GM21529 (cell line): ENCODE measurements at regions not wholly inside any gene's neighbourhood (a gene's known extent, or its start where the extent isn't known, plus 50 kb on each side); places are given as distances from the start of the nearest gene placed in this dataset.

ENCODE experiments used
- ATAC-seq: cut with Tn5 transposase; IDR thresholded peaks from one replicate; pipeline ENCODE4 v1.9.1; 2021; ENCODE audit not compliant: unreplicated experiment

DNA sequence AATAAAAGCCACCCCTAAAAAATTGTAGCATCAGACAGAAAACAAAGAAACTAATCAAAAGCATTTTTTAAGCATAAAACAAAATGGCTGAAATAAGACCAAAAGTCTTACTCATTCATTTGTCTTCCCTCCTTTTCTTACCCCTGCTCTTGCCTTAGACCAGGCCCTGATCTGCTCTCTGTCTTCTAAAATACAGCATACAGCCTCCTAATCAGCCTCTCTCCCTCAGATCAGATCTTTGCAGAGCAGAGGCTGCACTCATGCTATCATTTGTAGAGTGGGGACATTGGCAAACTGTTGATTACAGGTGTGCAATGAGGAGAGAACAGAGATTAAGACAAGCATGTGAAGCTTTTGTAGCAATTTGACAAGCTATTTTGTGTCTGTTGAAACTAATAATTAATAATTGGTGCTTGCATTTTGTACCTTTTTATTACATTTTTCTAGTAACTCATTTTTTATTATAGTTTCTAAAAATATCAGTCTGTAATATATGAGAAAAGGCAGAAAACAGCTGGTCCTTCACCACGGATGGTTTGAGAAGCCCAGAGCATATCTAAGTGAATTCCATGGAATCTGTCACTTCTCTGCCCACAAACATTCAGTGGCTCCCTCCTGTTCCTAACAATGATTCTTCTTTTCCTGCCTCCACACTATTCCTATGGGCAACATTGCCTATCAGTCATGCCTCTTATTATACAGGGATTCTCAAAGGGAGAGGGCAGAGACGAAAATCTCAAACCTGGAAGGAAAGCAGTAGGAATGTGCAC is 286.2 kb upstream of the STT3B start:
- ATAC-seq, result no peak

DNA sequence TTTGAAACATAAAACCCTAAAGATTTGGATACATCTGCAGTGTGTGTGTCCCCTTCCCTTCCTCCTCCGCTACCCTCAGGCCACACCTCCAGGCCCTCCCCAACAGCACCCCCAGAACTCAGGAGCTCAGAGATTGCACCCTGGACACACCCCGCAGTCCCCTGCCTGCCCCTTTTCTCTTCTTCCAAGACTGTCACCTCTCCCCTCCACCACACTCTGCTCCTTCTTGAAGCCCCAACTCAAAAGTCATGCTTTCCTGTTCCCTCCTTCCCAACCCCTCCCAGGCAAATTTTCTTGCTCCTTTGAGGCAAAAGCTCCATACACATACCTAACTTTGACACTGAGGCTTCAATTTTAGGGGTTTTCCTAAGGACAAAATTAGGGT is 285.7 kb upstream of the STT3B start:
- ATAC-seq, result no peak

DNA sequence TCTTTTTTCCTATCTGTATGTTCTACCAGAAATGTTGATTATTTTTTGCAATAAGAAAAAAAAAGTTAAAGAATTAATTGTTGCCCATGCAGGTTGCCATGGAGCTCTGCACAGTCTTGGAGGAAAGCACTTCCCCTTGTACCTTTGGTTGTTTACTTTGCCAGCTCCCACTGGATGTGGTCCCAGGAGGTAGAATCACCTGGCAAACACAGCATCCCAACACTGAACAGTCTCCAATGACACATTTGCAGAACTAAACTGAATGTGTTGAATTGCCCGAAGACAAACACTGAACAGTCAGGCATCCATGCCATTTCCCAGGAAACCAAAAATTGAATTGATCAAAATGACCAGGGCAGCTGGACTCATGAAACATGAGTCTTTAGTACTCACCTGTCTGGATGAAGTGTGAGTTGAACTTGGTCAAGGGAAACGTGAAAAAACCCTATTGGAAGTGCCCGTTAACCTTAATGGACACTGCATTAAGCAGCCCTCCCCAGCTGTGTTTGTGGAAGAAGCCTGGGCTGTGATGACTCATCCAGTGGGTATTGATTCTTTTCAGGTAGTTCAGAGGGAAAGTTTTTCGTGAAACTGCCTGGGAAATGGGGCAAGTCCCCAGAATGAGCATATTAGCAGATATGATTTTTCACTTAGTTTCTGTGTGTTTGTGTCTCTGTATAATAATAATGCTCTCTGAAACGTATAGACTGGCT is 284.7 kb upstream of the STT3B start:
- ATAC-seq, result peak; percentile 56

DNA sequence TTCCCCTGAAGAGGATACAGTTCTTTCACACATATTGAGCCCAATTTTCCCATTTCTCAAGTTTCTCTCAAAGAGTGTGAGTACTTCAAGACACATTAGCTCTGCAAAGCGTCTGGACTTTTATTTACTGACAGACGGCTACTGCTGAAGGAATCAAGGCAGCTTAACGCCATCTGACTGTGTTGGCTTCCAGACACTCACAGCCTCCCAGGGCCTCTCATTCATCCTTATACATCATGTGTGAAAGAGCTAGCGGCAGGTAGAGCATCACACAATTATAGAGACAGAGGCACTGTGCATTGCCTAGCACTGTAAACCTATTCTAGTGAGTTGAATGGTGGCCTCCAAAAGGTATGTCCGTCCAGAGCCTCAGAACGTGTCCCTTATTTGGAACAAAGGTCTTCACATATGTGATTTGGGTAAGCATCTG is 284.1 kb upstream of the STT3B start:
- no peak for ATAC-seq

DNA sequence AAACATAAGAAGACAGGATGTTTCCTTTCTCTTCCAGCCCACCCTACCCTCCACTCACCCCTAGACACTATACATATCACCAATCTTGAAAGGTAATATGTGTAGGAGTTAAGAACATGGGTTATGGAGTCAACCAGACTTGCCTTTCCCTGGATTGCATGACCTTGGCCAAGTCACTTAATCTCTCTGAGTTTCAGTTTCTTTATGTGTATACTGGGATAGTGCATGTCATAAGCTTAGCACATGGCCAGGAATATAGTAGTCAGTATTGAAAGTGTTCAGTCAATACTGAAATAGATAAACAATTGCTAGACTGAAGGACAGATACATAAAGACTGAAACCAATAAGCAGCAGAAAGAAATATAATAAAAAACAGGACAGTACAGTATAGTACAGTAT is 283.2 kb upstream of the STT3B start:
- no peak for ATAC-seq

DNA sequence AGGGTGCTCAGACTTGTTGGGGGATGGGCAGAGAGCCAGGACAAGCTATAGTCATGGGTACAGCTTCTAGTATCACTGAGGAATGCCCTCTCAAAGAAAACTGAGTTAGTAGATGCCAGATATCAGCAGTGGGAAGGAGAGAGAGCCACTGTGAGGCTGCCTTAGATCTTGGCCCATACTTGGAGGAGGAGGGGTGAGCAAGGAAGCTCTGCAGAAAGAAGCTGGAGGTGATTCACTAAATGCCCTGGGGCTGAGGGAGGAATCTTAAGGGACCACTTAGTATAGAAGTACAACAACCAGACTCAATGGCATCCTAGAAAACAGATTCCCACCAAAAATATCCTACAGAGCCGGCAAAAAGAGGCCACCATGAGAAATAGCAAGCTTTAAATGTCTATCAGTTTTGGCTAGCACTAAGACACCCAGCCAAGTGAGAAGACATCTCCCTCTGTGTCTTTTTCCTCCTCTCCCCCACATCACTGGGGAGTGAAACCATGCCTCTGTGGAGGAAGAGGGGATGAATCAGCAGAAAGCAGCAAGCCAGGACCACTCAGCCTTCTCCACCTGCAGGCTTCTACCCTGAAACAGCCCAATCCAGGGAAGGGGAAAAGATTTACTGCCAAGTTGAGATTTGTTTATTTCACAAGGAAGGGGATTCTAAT is 282.5 kb upstream of the STT3B start:
- no peak for ATAC-seq

DNA sequence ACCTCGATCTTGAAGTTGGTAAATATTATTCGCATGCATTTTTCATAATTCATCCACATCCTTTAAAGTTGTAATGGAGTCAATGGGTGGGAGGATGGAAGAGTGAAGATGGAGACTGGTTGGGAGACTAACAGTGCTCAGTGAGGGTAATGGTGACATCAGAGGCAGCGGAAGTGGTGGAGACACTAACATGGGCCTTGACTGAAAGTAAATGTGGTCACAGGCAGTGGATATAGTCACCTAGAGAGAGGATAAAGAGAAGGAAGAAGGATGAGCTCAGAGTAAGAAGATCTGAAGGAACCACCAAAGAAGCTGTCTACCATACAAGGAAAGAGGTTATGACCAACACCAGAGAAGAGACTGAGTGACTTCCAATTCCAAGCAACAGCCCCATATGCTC is 281.6 kb upstream of the STT3B start:
- ATAC-seq, result no peak

DNA sequence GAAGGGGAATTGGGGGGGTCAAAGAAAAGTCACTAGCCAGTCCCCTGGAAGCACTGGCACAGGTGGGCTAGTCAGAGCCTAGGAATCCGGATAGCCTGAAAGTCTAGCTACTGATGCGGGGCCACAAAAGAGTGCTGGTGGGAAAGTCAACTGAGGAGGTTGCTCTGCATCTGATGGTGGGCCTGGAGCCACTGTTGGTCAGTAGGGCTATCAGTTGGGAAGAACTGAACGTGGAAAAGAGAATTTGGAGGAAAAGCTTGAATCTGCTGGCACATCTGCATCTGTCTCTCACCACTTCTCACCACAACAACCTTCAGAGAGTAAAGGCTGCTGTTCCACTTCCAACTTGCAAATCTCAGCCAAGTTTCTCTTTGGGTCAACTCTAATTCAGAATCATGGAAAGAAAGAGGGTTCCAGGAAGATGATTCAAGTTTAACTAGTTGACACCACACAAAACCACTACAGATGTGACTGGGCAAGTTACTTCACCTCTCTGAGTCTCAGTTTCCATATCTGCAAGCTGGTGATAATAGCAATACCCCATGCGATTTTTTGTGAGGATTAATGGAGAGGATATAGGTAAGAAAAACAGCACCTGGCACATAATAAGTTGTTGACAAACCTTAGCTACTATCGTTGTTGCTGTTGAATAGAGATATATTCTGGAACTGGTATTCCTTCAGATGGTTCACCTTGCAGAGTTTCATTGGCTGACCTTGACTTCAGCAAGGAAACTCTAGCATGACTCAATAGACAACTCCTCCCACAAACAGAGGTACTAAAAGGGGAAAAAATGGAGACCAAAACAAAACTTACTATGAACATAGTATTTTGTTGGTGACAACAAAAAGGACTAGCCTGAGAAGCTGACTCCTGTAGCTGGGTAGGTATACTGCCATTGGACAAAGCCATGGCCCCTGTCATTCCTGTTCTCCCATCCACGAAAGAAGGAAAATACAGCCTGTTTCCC is 280.2 kb upstream of the STT3B start:
- peak; percentile 34 for ATAC-seq

DNA sequence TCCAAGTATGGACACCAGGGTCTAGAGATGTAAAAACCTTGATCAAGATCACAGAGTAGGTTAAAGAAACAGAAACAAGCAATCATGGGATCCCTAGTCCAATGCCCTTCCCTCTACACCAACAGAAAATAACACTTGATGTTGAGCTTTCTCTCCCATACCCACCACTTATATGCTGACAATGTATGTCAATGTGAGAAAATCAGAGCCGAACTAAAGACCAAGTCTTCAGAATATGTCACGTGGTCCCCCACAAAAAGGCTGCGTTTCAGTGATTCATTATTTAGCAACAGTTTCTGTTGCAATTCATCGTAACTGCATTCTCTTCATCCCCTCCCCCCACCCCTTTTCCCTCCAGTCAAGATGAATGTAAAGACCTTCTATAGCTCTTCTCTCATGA is 278.9 kb upstream of the STT3B start:
- no peak for ATAC-seq

DNA sequence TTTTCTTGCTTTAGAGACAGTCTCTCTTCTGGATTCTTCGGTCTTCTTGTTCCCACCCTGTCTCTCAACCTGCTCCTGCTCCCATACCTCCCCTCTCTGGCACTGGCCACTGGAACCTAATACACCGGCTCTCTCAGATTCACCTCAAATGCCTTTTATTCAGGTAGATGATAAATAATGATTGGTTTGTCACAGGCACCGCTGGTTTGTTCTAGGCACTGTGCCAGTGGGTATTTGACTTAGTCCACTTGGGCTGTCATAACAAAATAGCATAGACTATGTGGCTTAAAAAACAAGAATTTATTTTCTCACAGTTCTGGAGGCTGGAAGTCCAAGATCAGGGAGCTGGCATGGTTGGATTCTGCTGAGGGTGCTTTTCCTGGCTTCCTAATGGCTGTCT is 278.2 kb upstream of the STT3B start:
- ATAC-seq, result no peak

DNA sequence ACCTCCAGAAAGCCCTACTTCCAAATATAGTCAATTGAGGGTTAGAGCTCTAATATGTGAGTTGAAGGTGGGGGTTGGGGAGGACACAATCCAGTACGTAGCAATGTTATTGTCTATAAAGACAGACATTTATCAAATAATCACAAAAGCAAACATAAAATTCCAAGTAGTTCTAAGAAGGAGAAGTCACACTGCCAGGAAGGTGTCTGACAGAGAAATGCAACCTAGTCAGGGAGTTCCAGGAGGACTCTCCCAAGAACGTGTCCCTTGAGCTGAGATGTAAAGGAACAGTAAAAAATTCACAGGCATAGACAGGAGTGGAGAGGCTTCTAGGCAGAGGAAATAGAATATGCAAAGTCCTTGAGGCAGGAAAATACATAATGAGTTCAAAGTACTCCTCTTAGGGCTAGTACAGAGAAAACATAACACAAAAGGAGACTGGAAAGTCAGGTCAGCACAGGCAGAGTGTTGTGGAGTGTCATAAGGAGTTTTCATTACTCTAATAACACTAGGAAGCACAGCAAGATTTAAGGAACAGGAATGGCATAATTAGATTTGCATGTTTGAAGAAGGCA is 277.6 kb upstream of the STT3B start:
- no peak for ATAC-seq

DNA sequence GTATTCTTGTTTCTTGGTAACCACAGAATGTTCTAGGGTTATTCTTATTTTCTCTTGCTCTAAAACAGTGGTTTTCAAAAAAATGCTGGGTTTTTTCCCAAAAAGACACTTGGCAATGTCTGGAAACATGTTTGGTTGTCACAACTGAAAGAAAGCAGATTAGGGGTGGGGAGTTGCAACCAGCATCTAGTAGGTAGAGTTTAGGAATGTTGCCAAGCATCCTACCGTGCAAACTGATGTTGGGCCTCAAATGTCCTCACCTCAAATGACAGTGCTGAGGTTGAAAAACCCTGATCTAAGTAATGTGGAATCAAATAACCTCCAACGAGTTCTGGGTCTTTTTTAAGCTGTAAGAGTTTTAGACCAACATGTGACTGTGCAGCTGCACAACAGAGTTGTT is 270.5 kb upstream of the STT3B start:
- no peak for ATAC-seq

DNA sequence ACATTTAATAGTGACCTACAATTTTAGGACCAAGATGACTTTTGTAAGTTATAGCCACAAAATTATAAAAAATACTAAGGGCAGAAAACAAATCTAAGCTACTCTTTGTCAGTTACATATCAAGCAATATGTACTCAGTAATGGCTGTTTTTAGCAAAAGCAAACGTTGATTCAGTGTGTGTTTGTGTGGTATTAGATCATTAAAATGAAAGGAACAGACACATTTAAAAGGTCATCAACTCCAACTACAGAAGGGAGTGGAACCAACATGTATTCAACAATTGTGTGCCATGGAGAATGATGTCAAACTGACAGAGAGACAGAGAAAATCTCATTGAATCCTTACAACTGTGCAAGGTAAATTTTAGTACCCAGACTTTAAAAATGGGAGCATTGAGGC is 268.8 kb upstream of the STT3B start:
- no peak for ATAC-seq

DNA sequence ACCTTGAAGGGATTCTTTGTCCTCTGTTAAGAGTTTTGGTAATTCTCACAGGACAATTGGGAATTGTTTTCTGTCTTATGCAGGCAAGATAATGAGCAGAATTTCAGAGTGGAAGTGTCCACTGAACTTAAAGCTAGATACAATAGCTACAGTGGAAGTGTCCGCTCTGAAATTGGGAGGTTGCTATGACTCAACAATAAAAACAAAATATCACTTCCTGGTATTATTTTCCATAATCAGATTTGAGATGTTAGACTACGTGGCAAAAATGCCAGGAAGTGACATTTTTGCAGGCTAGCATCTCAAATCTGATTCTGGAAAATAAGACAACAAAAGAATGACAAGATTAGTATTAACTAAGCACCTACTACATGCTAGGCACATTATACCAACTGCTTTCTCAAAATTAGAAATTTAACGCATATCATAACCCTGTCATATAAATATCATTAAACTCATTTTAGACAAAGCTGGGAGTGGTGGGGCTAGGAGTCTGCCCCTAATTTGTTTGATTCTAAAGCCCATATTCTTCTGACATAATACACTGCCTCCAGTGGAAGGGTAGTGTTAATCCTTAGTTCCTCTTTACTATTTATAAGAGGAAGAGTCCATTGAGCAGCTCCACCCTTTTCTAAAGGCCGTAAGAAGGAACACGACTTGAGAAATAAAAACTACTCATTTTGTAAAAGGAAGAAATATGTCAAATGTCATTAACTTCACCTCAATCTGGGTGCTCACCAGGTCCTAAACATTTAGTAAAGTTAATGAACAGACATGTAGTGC is 266.9 kb upstream of the STT3B start:
- ATAC-seq, result no peak

DNA sequence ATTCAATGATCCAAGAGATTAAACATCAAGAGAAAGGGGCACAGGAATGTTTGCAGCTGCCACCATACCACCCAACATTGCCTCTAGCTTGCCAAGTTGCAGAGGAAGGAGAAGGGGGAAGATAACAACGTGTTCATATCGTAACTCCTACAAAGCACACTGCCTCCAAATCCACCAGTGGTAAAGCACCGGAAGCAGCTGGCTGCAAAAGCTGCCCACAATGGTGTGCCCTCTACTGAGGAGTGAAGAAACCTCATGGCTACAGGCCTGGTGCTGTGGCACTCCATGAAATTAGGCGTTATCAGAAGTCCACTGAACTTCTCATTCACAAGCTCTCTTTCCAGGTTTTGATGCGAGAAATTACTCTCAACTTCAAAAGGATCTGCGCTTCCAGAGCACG is 263.9 kb upstream of the STT3B start:
- ATAC-seq, result no peak

DNA sequence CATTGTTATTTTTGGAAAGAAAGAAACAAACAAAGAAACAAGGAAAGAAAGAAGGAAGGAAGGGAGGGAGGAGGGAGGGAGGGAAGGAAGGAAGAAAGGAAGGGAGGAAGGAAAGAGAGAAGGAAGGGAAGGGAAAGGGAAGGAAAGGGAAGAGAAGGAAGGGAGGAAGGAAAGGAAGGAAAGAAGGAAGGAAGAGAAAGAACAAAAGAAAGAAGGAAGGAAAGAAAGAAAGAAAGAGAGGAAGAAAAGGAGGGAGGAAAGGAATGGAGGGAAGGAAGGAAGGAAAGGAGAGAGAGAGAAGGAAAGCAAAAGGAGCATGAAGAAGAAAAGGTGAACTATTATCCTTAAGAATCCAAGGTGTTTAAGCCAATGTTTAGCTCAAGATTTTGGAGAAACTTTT is 262.7 kb upstream of the STT3B start:
- no peak for ATAC-seq

DNA sequence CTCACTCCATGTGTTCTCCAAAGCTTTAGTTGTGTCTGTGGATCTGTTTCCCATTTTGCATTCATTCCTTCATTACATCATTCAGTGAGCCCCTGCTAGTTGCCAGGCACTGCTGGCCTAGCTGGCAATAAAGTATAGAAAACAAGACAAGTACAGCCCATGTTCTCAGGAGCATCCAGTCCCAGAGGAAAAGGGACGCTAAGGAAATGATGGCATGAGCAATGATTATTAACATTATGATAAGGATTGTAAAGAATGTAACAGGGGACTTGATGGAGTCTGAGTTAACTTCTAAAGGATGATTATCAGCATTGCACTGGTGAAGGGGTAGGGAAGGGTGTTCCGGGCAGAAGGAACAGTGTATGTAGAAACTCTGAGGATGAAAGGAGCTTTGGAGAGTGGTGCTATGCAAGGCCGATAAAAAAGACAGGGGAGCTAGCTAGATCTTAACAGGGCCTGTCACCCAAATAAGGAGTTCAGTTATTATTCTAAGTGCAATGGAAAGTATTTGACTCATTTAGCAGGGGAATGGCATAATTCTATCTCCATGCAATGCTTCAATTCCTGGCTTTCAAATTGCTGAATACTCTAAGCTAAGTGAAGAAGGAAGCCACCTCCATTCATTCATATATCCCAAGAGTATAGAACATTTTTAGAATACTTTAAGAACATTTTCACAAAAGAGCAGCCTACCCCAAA is 258.2 kb upstream of the STT3B start:
- ATAC-seq, result no peak

DNA sequence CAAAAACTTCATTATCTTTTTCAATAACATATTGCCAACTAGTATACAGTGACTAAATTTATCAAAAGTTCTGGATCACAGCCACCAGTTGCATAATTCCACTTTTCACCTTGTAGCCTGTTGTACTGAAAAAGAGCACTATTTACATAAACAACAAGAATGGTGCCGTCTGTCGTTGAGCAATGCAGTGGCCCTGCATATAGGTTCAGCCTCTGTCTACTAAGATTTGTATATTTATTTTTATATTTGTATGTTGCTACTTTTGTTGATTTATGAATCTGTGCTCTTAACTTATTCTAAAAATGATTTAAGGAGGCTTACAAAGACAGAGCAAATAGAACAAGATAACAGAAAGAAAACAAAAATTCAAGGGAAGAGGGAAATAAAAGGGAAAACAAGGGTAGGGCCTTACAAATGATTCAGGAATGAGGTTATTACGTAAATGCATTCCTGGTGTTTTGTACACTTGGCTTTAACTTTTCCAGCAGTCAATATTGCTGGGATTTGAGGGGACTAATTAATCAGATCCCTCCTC is 257.6 kb upstream of the STT3B start:
- ATAC-seq, result no peak

DNA sequence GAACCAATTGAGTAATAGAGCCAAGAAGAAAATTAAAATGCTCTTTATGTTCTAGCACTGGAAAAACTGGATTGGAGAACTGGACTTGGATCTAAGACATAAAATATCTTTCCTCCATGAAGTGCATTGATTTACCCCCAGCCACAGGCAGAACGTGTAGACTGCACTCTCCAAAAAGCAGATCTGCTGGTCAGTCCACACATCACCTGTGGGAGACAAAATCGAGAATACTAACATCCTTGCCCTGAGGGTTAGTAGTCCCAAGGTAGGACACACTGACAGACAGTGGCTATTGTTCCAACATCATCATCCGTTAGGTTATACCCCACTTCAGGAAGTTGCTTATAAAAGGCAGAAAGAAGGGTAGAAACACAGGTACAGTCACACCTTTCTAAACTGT is 257.1 kb upstream of the STT3B start:
- no peak for ATAC-seq
